ENCODE measurements at regions not wholly inside any gene's neighbourhood (a gene's known extent, or its start where the extent isn't known, plus 50 kb on each side); places are given as distances from the start of the nearest gene placed in this dataset.
"Not testable (repeated sequence)": the region's sequence is repeated elsewhere in the genome, so short reads cannot be mapped to it uniquely, and the experiment has no call there.

DNA sequence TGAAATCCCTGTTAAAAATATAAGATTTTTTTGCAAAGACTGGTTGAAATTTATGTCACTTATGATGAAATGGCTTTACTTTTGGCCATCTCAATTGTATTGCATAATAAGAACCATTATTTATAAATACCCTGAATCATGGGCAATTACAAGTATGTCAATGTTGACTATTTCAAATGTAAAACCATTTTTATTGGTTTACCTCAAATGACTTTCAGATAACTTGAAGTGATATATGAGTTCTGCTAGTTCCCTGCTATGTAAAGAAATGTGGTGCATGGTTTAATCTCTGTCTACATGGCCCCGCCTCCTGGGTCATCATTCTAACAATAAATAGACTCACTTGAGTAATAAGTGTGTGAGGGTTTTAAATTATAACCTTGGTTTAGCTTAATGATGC, 275.6 kb upstream of the PREP start:
- DNase-seq, result no peak
- no peak overlapping the region for H3K27ac ChIP-seq
- H3K4me1 ChIP-seq, result no peaks in the 10 kb centered on the region
- H3K4me3 ChIP-seq, result no peak overlapping the region
- no peak for ATAC-seq
- TF ChIP-seq, protein P1, sequence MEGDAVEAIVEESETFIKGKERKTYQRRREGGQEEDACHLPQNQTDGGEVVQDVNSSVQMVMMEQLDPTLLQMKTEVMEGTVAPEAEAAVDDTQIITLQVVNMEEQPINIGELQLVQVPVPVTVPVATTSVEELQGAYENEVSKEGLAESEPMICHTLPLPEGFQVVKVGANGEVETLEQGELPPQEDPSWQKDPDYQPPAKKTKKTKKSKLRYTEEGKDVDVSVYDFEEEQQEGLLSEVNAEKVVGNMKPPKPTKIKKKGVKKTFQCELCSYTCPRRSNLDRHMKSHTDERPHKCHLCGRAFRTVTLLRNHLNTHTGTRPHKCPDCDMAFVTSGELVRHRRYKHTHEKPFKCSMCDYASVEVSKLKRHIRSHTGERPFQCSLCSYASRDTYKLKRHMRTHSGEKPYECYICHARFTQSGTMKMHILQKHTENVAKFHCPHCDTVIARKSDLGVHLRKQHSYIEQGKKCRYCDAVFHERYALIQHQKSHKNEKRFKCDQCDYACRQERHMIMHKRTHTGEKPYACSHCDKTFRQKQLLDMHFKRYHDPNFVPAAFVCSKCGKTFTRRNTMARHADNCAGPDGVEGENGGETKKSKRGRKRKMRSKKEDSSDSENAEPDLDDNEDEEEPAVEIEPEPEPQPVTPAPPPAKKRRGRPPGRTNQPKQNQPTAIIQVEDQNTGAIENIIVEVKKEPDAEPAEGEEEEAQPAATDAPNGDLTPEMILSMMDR (IDR thresholded peaks at IDR 0.05), result no peak
- H3K27me3 ChIP-seq (ENCODE audit: low read depth), result no peaks in the 10 kb centered on the region
- H3K36me3 ChIP-seq, result no peaks in the 10 kb centered on the region
- H3K9me3 ChIP-seq, result peaks cover 4% of the 10 kb centered on the region
- intact Hi-C loops (cut with DNase I), result no loop called here

- H3K27me3 ChIP-seq (ENCODE audit: low read depth), result no peaks in the 10 kb centered on the region
- TF ChIP-seq, protein P1 (IDR thresholded peaks at IDR 0.05), result no peak
- H3K27ac ChIP-seq, result no peak overlapping the region
- peaks cover 4% of the 10 kb centered on the region for H3K9me3 ChIP-seq
- H3K36me3 ChIP-seq, result no peaks in the 10 kb centered on the region
- intact Hi-C loops (cut with DNase I), result no loop called here
- no peak overlapping the region for H3K4me3 ChIP-seq
- ATAC-seq (no peak), DNase-seq (no peak)
- H3K4me1 ChIP-seq, result no peaks in the 10 kb centered on the region
Measured at GRCh38 chr6:105677671-105678475, 275.0 kb upstream of the PREP start.

GRCh38 chr6:105676857-105677256, 274.0 kb upstream of the PREP start:
- H3K36me3 ChIP-seq, result no peaks in the 10 kb centered on the region
- no peak for DNase-seq
- peak; percentile 55 to 89 for ATAC-seq
- intact Hi-C loops (cut with DNase I), result no loop called here
- TF ChIP-seq, protein P1 (IDR thresholded peaks at IDR 0.05), result no peak
- H3K27me3 ChIP-seq (ENCODE audit: low read depth), result no peaks in the 10 kb centered on the region
- no peak overlapping the region for H3K4me3 ChIP-seq
- no peaks in the 10 kb centered on the region for H3K4me1 ChIP-seq
- peaks cover 4% of the 10 kb centered on the region for H3K9me3 ChIP-seq
- H3K27ac ChIP-seq, result no peak overlapping the region

- TF ChIP-seq, protein P1 (IDR thresholded peaks at IDR 0.05), result no peak
- ATAC-seq, result peak in 1 of 2 donors; percentile 75
Measured at GRCh38 chr6:105675715-105676397, 273.0 kb upstream of the PREP start.

GRCh38 chr6:105672856-105673538, 270.1 kb upstream of the PREP start:
- ATAC-seq; H3K4me1 ChIP-seq; DNase-seq; intact Hi-C loops (cut with DNase I); H3K4me3 ChIP-seq; H3K36me3 ChIP-seq; H3K27me3 ChIP-seq (ENCODE audit: low read depth); H3K9me3 ChIP-seq; H3K27ac ChIP-seq: not testable (repeated sequence)

More at GRCh38 chr6:105675715-105676397, 273.0 kb upstream of the PREP start:
- intact Hi-C loops (cut with DNase I), result no loop called here
- H3K4me3 ChIP-seq, result no peak overlapping the region
- H3K27ac ChIP-seq, result no peak overlapping the region
- H3K36me3 ChIP-seq, result no peaks in the 10 kb centered on the region
- no peaks in the 10 kb centered on the region for H3K27me3 ChIP-seq (ENCODE audit: low read depth)
- no peaks in the 10 kb centered on the region for H3K4me1 ChIP-seq
- H3K9me3 ChIP-seq, result no peaks in the 10 kb centered on the region
- no peak for DNase-seq

Measured in lower lobe of right lung (tissue), 2 donors.